Testis (tissue), 2 donors: ENCODE measurements at regions not wholly inside any gene's neighbourhood (a gene's known extent, or its start where the extent isn't known, plus 50 kb on each side); places are given as distances from the start of the nearest gene placed in this dataset.
"Not testable (repeated sequence)": the region's sequence is repeated elsewhere in the genome, so short reads cannot be mapped to it uniquely, and the experiment has no call there.

Experiments used
- DNase-seq: peaks from one replicate; pipeline ENCODE4 v3.0.0-alpha.2; 2019
- H3K27ac ChIP-seq, 2 donors: fragments of 200-600 bp; sonication (generic); one replicate each; pipeline ENCODE4 v1.5.1; 2019
- H3K27me3 ChIP-seq: fragments of 200-600 bp; sonication (generic); one replicate; pipeline ENCODE4 v1.5.1; 2019
- H3K36me3 ChIP-seq: fragments of 200-600 bp; sonication (generic); one replicate; pipeline ENCODE4 v1.5.1; 2017; ENCODE audit warnings: low read depth; ENCODE audit errors: missing control alignments
- H3K4me1 ChIP-seq: fragments of 200-600 bp; sonication (generic); one replicate; pipeline ENCODE4 v1.5.1; 2019
- H3K4me3 ChIP-seq, 2 donors: fragments of 200-600 bp; sonication (generic); one replicate each; pipeline ENCODE4 v1.5.1; 2017 to 2019
- H3K9me3 ChIP-seq: fragments of 200-600 bp; sonication (generic); one replicate; pipeline ENCODE4 v1.5.1; 2017
- POLR2A ChIP-seq: fragments of 450-650 bp; IDR thresholded peaks from one replicate; pipeline ENCODE4 v1.6.1; 2017; ENCODE audit warnings: antibody characterized with exemption, mild to moderate bottlenecking, moderate library complexity
- WGBS, 2 donors: methylation state at CpG; one replicate each; pipeline ENCODE4 v1.1.5; 2018; 5-methylcytosine and 5-hydroxymethylcytosine counted together
- intact Hi-C: fragments of 100-400 bp; cut with DNase I; formaldehyde crosslinking; loops from one replicate; pipeline ENCODE4 v1.15.1; 2023; ENCODE audit warnings: low total_unique reads
- TF ChIP-seq, protein P1 (sequence below), 3 experiments: fragments of 450-650 bp in 2 of 3; fragments of 200-600 bp in 1 of 3; sonication (generic) in 1 of 3; IDR thresholded peaks; one replicate each; pipeline ENCODE4 v1.5.1; 2016 to 2019; ENCODE audit warnings: antibody characterized with exemption in 3 of 3, mild to moderate bottlenecking in 2 of 3, moderate library complexity in 1 of 3

DNA sequence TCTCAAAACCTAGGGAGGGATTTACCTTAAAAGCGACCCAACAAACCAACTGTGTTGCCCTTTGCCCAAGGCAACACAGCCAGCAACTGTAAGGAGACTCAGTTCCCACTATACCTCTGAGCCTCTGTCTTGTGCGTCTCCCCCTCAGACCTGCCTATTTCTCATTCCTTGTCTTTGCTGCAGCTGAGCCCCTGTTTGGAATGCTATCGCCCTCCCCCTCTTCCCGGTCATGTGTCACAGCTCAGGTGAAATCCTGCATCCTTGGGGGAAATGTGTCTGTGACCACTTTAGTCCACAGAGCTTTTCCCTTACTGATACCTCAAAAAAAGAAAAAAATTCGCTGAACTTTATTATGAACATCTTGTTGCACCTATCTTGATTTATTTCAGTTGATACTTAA, 52.0 kb upstream of the LRIG1 start:
- Histone ChIP-seq H3K9me3 (no peaks in the 10 kb centered on the region), H3K4me1 (no peaks in the 10 kb centered on the region), H3K36me3 (no peaks in the 10 kb centered on the region), H3K27me3 (no peaks in the 10 kb centered on the region), H3K4me3 (no peak overlapping the region), H3K27ac (no peak overlapping the region)
- no peak for DNase-seq
- intact Hi-C loops = no loop called here
- 86 to 91% methylated on average over 5 of the region's 5 CpGs for WGBS, 2 donors
- TF ChIP-seq, protein P1, sequence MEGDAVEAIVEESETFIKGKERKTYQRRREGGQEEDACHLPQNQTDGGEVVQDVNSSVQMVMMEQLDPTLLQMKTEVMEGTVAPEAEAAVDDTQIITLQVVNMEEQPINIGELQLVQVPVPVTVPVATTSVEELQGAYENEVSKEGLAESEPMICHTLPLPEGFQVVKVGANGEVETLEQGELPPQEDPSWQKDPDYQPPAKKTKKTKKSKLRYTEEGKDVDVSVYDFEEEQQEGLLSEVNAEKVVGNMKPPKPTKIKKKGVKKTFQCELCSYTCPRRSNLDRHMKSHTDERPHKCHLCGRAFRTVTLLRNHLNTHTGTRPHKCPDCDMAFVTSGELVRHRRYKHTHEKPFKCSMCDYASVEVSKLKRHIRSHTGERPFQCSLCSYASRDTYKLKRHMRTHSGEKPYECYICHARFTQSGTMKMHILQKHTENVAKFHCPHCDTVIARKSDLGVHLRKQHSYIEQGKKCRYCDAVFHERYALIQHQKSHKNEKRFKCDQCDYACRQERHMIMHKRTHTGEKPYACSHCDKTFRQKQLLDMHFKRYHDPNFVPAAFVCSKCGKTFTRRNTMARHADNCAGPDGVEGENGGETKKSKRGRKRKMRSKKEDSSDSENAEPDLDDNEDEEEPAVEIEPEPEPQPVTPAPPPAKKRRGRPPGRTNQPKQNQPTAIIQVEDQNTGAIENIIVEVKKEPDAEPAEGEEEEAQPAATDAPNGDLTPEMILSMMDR (IDR thresholded peaks at IDR 0.05) = no peak
- no peak for TF ChIP-seq POLR2A

DNA sequence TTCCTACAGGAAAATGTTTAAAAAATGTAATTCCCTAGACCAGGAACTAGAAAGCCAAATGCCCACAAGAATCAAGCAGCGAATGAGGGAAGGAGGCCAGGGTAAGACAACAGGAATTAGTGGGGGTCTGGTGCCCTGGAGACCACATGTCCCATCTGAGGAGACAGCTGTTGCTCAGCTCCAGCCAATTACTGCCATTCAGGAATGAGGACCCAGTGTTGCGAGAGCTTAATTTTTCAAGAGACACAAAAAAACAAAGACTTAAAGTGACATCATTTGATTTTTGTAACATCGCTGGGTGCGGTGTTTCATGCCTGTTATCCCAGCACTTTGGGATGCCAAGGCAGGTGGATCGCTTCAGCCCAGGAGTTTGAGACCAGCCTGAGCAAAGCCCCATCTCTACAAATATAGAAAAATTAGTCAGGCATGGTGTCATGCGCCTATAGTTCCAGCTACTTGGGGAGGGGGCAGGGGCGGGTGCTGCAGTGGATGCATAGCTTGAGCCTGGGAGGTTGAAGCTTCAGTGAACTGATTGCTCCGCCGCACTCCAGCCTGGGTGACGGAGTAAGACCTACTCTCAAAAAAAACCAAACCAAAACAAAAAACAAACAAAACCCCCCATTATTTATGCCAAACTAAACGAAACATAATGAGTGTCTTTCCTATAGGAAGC, 52.8 kb upstream of the LRIG1 start:
- WGBS, 2 donors = 81 to 89% methylated on average over 11 of the region's 11 CpGs
- intact Hi-C loops = no loop called here

GRCh38 chr3:66554178-66554577, 53.4 kb upstream of the LRIG1 start:
- H3K27me3 ChIP-seq = no peaks in the 10 kb centered on the region
- intact Hi-C loops = no loop called here
- H3K4me1 ChIP-seq = no peaks in the 10 kb centered on the region
- H3K27ac ChIP-seq = no peak overlapping the region
- TF ChIP-seq, protein P1 (IDR thresholded peaks at IDR 0.05) = no peak
- TF ChIP-seq POLR2A = no peak
- H3K4me3 ChIP-seq = no peak overlapping the region
- WGBS, 2 donors = 38 to 49% methylated on average over 1 of the region's 1 CpG
- H3K36me3 ChIP-seq = no peaks in the 10 kb centered on the region
- no peaks in the 10 kb centered on the region for H3K9me3 ChIP-seq
- no peak for DNase-seq

More for the DNA sequence above, 52.8 kb upstream of the LRIG1 start:
- Histone ChIP-seq H3K4me3 (no peak overlapping the region), H3K36me3 (no peaks in the 10 kb centered on the region), H3K27me3 (no peaks in the 10 kb centered on the region), H3K9me3 (no peaks in the 10 kb centered on the region), H3K4me1 (no peaks in the 10 kb centered on the region), H3K27ac (no peak overlapping the region)
- no peak for DNase-seq
- TF ChIP-seq POLR2A = no peak
- TF ChIP-seq, protein P1 (IDR thresholded peaks at IDR 0.05) = no peak

DNA sequence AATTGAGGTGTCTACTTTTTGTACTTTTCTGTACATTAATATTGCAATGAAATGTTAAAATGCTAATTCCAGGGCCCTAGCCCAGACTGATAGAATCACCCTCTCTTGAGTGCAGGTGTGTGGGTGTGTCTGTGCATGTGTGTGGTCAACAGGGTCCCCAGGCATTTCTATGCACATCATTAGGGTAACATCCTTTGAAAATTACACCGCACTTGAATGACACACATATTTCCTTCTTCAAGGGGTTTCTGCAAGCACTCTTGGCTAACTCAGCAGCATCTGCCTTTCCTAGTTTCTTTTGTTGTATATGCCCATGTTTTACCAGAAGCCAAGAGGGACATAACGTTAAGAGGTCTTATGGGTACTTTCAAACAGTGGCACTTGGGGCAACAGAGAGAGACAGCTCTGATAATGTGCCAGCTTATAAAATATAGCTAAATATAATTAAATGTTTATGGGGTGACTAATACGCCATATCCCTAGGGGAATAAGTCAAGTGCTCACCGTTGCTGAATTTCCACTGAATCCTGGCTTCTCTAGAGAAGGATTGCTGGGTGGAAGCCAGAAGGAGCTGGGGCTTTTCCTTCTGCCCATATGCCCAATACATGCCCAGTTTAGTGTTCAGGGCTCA, 54.5 kb upstream of the LRIG1 start:
- no peaks in the 10 kb centered on the region for H3K27me3 ChIP-seq
- H3K4me3 ChIP-seq = no peak overlapping the region
- TF ChIP-seq, protein P1 (IDR thresholded peaks at IDR 0.05) = no peak
- TF ChIP-seq POLR2A = no peak
- H3K36me3 ChIP-seq = no peaks in the 10 kb centered on the region
- 78 to 85% methylated on average over 4 of the region's 4 CpGs for whole genome bisulfite sequencing, 2 donors
- intact Hi-C loops = no loop called here
- no peak for DNase-seq
- no peaks in the 10 kb centered on the region for H3K9me3 ChIP-seq
- H3K27ac ChIP-seq = no peak overlapping the region
- no peaks in the 10 kb centered on the region for H3K4me1 ChIP-seq

GRCh38 chr3:66557170-66557569, 56.3 kb upstream of the LRIG1 start:
- TF ChIP-seq, protein P1 (IDR thresholded peaks at IDR 0.05) = no peak
- no peak for TF ChIP-seq POLR2A
- Histone ChIP-seq H3K27ac (no peak overlapping the region), H3K27me3 (no peaks in the 10 kb centered on the region), H3K4me3 (no peak overlapping the region), H3K36me3 (no peaks in the 10 kb centered on the region), H3K9me3 (no peaks in the 10 kb centered on the region), H3K4me1 (no peaks in the 10 kb centered on the region)
- WGBS, 2 donors = 82 to 88% methylated on average over 7 of the region's 7 CpGs
- intact Hi-C loops = no loop called here
- DNase-seq = no peak

- H3K36me3 ChIP-seq, H3K4me1 ChIP-seq, intact Hi-C loops, DNase-seq, H3K27me3 ChIP-seq, H3K27ac ChIP-seq, H3K9me3 ChIP-seq, H3K4me3 ChIP-seq: not testable (repeated sequence)
- 97 to 98% methylated on average over 4 of the region's 4 CpGs for WGBS, 2 donors
These were observed 59.1 kb upstream of the LRIG1 start for GRCh38 chr3:66559924-66560323.
